ENCODE measurements at regions not wholly inside any gene's neighbourhood (a gene's known extent, or its start where the extent isn't known, plus 50 kb on each side); places are given as distances from the start of the nearest gene placed in this dataset.

GRCh38 chr2:83900862-83901261, 558.2 kb downstream of the SUCLG1 start:
- Histone ChIP-seq H3K27ac (ENCODE audit: control insufficient read depth, insufficient read depth, low read length) (no peak overlapping the region), H3K36me3 (ENCODE audit: control insufficient read depth in 2 of 2, extremely low read depth in 1 of 2, insufficient read depth in 2 of 2, low read length in 2 of 2) (no peaks in the 10 kb centered on the region), H3K4me2 (ENCODE audit: control insufficient read depth, extremely low read depth, insufficient read depth, low read depth, low read length) (no peak overlapping the region), H3K9me1 (ENCODE audit: control insufficient read depth, extremely low read depth, insufficient read depth, low read length) (no peaks in the 10 kb centered on the region), H3K9ac (ENCODE audit: control insufficient read depth, extremely low read depth, insufficient read depth, low read length) (no peak overlapping the region), H3K9me3 (ENCODE audit: control insufficient read depth, low read depth, low read length) (no peaks in the 10 kb centered on the region), H2AFZ (ENCODE audit: control insufficient read depth, low read length) (no peak overlapping the region), H4K20me1 (ENCODE audit: control insufficient read depth, extremely low read depth, insufficient read depth, low read length) (no peaks in the 10 kb centered on the region), H3K79me2 (ENCODE audit: control insufficient read depth, insufficient read depth, low read length) (no peaks in the 10 kb centered on the region), H3K4me3 (ENCODE audit: control insufficient read depth in 2 of 3, extremely low read depth in 1 of 3, insufficient read depth in 2 of 3, low read depth in 1 of 3, low read length in 3 of 3) (no peak overlapping the region), H3K27me3 (ENCODE audit: control insufficient read depth, extremely low read depth, insufficient read depth, low read length) (no peaks in the 10 kb centered on the region), H3K4me1 (ENCODE audit: control insufficient read depth, extremely low read depth, insufficient read depth, low read length) (no peaks in the 10 kb centered on the region)
- DNase-seq (ENCODE audit: low read depth, low spot score) (no peak), FAIRE-seq (no peak)
- TF ChIP-seq CTCF (optimal IDR thresholded peaks at IDR 0.05 in 1 of 3, IDR thresholded peaks at IDR 0.05 in 1 of 3, conservative IDR thresholded peaks at IDR 0.05 in 1 of 3; ENCODE audit: extremely low read depth in 1 of 3, insufficient read depth in 2 of 3, low read length in 3 of 3), result no peak
- dilution Hi-C loops (cut with MboI; ENCODE audit: extremely low pct_ligation_motif_present, low sequenced_read_pairs), result no loop called here

DNA sequence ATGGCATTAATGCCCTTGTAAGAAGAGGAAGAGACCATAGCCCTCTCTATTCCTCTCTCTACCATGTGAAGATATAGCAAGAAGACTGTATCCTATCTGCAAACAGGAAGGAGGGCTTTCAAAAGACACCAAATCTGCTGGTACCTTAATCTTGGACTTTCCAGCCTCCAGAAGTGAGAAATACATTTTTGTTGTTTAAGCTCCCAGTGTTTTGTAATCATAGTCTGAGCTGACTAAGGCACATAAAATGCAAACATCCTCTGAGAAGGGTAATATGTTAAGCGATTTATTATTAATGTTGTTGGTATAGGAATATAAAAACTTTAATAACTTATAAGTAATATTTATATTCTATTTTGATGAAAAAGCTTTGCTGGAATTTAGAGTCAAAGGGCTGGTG, 559.8 kb downstream of the SUCLG1 start:
- Histone ChIP-seq H3K9me1 (ENCODE audit: control insufficient read depth, extremely low read depth, insufficient read depth, low read length) (no peaks in the 10 kb centered on the region), H3K9me3 (ENCODE audit: control insufficient read depth, low read depth, low read length) (no peaks in the 10 kb centered on the region), H3K27me3 (ENCODE audit: control insufficient read depth, extremely low read depth, insufficient read depth, low read length) (no peaks in the 10 kb centered on the region), H3K27ac (ENCODE audit: control insufficient read depth, insufficient read depth, low read length) (no peak overlapping the region), H3K79me2 (ENCODE audit: control insufficient read depth, insufficient read depth, low read length) (no peaks in the 10 kb centered on the region), H3K36me3 (ENCODE audit: control insufficient read depth in 2 of 2, extremely low read depth in 1 of 2, insufficient read depth in 2 of 2, low read length in 2 of 2) (no peaks in the 10 kb centered on the region), H4K20me1 (ENCODE audit: control insufficient read depth, extremely low read depth, insufficient read depth, low read length) (no peaks in the 10 kb centered on the region), H3K4me1 (ENCODE audit: control insufficient read depth, extremely low read depth, insufficient read depth, low read length) (no peaks in the 10 kb centered on the region), H2AFZ (ENCODE audit: control insufficient read depth, low read length) (no peak overlapping the region), H3K4me2 (ENCODE audit: control insufficient read depth, extremely low read depth, insufficient read depth, low read depth, low read length) (no peak overlapping the region), H3K9ac (ENCODE audit: control insufficient read depth, extremely low read depth, insufficient read depth, low read length) (no peak overlapping the region), H3K4me3 (ENCODE audit: control insufficient read depth in 2 of 3, extremely low read depth in 1 of 3, insufficient read depth in 2 of 3, low read depth in 1 of 3, low read length in 3 of 3) (no peak overlapping the region)
- no peak for DNase-seq (ENCODE audit: low read depth, low spot score)
- dilution Hi-C loops (cut with MboI; ENCODE audit: extremely low pct_ligation_motif_present, low sequenced_read_pairs), result no loop called here
- no peak for FAIRE-seq
- no peak for TF ChIP-seq CTCF (optimal IDR thresholded peaks at IDR 0.05 in 1 of 3, IDR thresholded peaks at IDR 0.05 in 1 of 3, conservative IDR thresholded peaks at IDR 0.05 in 1 of 3; ENCODE audit: extremely low read depth in 1 of 3, insufficient read depth in 2 of 3, low read length in 3 of 3)
- TF ChIP-seq EZH2 (IDR thresholded peaks at IDR 0.05; ENCODE audit: low read length), result no peak
